T-cell (primary cell): ENCODE measurements at regions not wholly inside any gene's neighbourhood (a gene's known extent, or its start where the extent isn't known, plus 50 kb on each side); places are given as distances from the start of the nearest gene placed in this dataset.

Source experiments
- ATAC-seq, 4 experiments: fragments of 200-7000 bp in 3 of 4; fragments of 150-1000 bp in 1 of 4; cut with Tn5 transposase; replicated peaks in 1 of 4; 1 replicate in 3 of 4; 2 replicates in 1 of 4; pipeline ENCODE4 v1.10.0; 2021; ENCODE audit warnings: moderate library complexity in 3 of 4, mild to moderate bottlenecking in 2 of 4, moderate number of reproducible peaks in 1 of 4
- CTCF ChIA-PET, 2 donors: fragments of 300-600 bp; sonication (Branson Sonifier 250); formaldehyde crosslinking; loops; one replicate each; lab custom pipeline; 2022; ENCODE audit warnings: antibody characterized with exemption in 2 of 2; lab: Charles Lee
- POLR2A ChIA-PET, 2 donors: fragments of 300-600 bp; sonication (Branson Sonifier 250); formaldehyde crosslinking; loops; one replicate each; lab custom pipeline; 2022; ENCODE audit warnings: antibody characterized with exemption in 2 of 2; lab: Charles Lee
- DNase-seq, 35 experiments: peaks; one replicate each; pipeline versions ENCODE4 v3.0.0 to v3.0.0-alpha.2; 2013 to 2023
- H3K27ac ChIP-seq: one replicate; pipeline ENCODE4 v1.5.1; 2013; ENCODE audit warnings: low read length
- H3K27me3 ChIP-seq, 2 experiments: replicated peaks in 1 of 2; 1 replicate in 1 of 2; 2 replicates in 1 of 2; pipeline versions ENCODE4 v1.6.1 to v1.7.0; 2013; ENCODE audit warnings: low read length in 1 of 2, mixed read lengths in 1 of 2; ENCODE audit not compliant: control insufficient read depth in 2 of 2, insufficient read depth in 2 of 2; ENCODE audit errors: extremely low read depth in 1 of 2
- H3K36me3 ChIP-seq, 2 donors: 1 replicate in 1 of 2; 2 replicates in 1 of 2; pipeline versions ENCODE4 v1.6.1 to v1.7.0; 2013; ENCODE audit warnings: low read length in 1 of 2; ENCODE audit not compliant: control insufficient read depth in 2 of 2, insufficient read depth in 1 of 2; ENCODE audit errors: extremely low read depth in 1 of 2
- H3K4me1 ChIP-seq, 2 experiments: 1 replicate in 1 of 2; 2 replicates in 1 of 2; pipeline versions ENCODE4 v1.6.1 to v1.7.0; 2013; ENCODE audit warnings: low read length in 2 of 2, mixed read lengths in 1 of 2; ENCODE audit not compliant: insufficient read depth in 2 of 2, control insufficient read depth in 1 of 2; ENCODE audit errors: extremely low read depth in 1 of 2
- H3K4me3 ChIP-seq, 2 donors: 1 replicate in 1 of 2; 2 replicates in 1 of 2; pipeline versions ENCODE4 v1.5.1 to v1.7.0; 2013; ENCODE audit warnings: mild to moderate bottlenecking in 2 of 2, low read length in 1 of 2, moderate library complexity in 1 of 2; ENCODE audit not compliant: control insufficient read depth in 1 of 2; ENCODE audit errors: extremely low read depth in 1 of 2
- H3K9me3 ChIP-seq: 2 replicates; pipeline ENCODE4 v1.7.0; 2013
- H3K27ac Mint-ChIP-seq, 2 donors: one replicate each; pipeline ENCODE4 v1.8.0; 2020 to 2021; ENCODE audit warnings: mild to moderate bottlenecking in 2 of 2, mixed read lengths in 2 of 2
- H3K27me3 Mint-ChIP-seq, 2 donors: one replicate each; pipeline ENCODE4 v1.8.0; 2021 to 2022; ENCODE audit warnings: mixed read lengths in 2 of 2
- H3K36me3 Mint-ChIP-seq: one replicate; pipeline ENCODE4 v1.8.0; 2021; ENCODE audit warnings: mixed read lengths
- H3K4me1 Mint-ChIP-seq, 3 donors: one replicate each; pipeline ENCODE4 v1.8.0; 2020 to 2022; ENCODE audit warnings: mixed read lengths in 3 of 3, mild to moderate bottlenecking in 1 of 3
- H3K4me3 Mint-ChIP-seq, 3 donors: one replicate each; pipeline ENCODE4 v1.8.0; 2020 to 2022; ENCODE audit warnings: mild to moderate bottlenecking in 3 of 3, mixed read lengths in 3 of 3, moderate library complexity in 3 of 3
- H3K9me3 Mint-ChIP-seq, 3 donors: one replicate each; pipeline ENCODE4 v1.8.0; 2020 to 2022; ENCODE audit warnings: mixed read lengths in 3 of 3
- WGBS: methylation state at CpG from one replicate; pipeline ENCODE4 v1.1.5; 2013; ENCODE audit warnings: missing lambda C conversion rate; ENCODE audit not compliant: insufficient coverage; 5-methylcytosine and 5-hydroxymethylcytosine counted together

- Histone ChIP-seq H3K27ac (no peak overlapping the region), H3K27me3 (peaks cover 0 to 3% of the 10 kb centered on the region in 2 experiments), H3K9me3 (no peaks in the 10 kb centered on the region), H3K36me3 (no peaks in the 10 kb centered on the region), H3K4me3 (no peak overlapping the region), H3K4me1 (no peaks in the 10 kb centered on the region)
- Mint-ChIP-seq H3K4me1 (no peaks in the 10 kb centered on the region), H3K27me3 (peaks cover 0 to 6% of the 10 kb centered on the region in 2 donors), H3K9me3 (peaks cover 0 to 4% (median 0%) of the 10 kb centered on the region in 3 donors), H3K4me3 (no peak overlapping the region), H3K36me3 (peaks cover 4% of the 10 kb centered on the region), H3K27ac (no peak overlapping the region)
- ChIA-PET CTCF (no interaction called here), POLR2A (no interaction called here)
- 85% methylated on average over 12 of the region's 12 CpGs for WGBS
- ATAC-seq (no peak), DNase-seq (no peak)
Observed at GRCh38 chr16:85348065-85348840, 236.0 kb upstream of the CIBAR2 start.

DNA sequence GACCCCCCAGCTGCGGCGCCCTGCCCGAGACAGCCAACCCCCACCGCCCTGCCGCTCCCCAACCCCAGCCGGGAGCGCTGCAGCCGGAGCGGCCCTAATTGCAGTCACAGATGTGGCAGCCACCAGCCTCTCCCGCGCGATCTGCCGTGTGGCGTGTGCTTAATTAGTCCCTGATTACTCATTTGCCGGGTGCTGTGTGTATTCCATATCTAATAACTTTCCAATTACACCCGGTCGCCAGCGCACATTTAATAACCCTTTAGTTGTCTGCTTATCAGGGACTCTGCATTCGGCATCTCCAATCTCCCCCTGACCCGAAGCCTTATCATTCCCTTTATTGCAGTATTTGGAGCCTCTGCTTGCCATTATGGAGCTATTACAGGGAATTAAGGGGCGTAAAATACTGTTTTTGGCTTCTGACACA, 236.7 kb upstream of the CIBAR2 start:
- DNase-seq (no peak), ATAC-seq (no peak)
- ChIA-PET CTCF (no interaction called here), POLR2A (no interaction called here)
- H3K4me1 ChIP-seq = no peaks in the 10 kb centered on the region
- Mint-ChIP-seq H3K9me3 (peaks cover 0 to 5% (median 0%) of the 10 kb centered on the region in 3 donors), H3K27ac (no peak overlapping the region), H3K27me3 (peaks cover 0 to 4% of the 10 kb centered on the region in 2 donors), H3K36me3 (peaks cover 4% of the 10 kb centered on the region), H3K4me3 (no peak overlapping the region), H3K4me1 (no peaks in the 10 kb centered on the region)
- H3K27ac ChIP-seq = no peak overlapping the region
- H3K4me3 ChIP-seq = no peak overlapping the region
- WGBS = 95% methylated on average over 20 of the region's 21 CpGs
- no peaks in the 10 kb centered on the region for H3K9me3 ChIP-seq
- no peaks in the 10 kb centered on the region for H3K36me3 ChIP-seq
- no peaks in the 10 kb centered on the region for H3K27me3 ChIP-seq

- Mint-ChIP-seq H3K27ac (no peak overlapping the region), H3K27me3 (peaks cover 0 to 2% of the 10 kb centered on the region in 2 donors), H3K9me3 (peaks cover 0 to 5% (median 0%) of the 10 kb centered on the region in 3 donors), H3K4me1 (no peaks in the 10 kb centered on the region), H3K4me3 (no peak overlapping the region), H3K36me3 (peaks cover 4% of the 10 kb centered on the region)
- no peak for ATAC-seq
- CTCF ChIA-PET = no interaction called here
- Histone ChIP-seq H3K9me3 (no peaks in the 10 kb centered on the region), H3K27ac (no peak overlapping the region), H3K4me3 (no peak overlapping the region), H3K27me3 (peaks cover 0 to 2% of the 10 kb centered on the region in 2 experiments), H3K36me3 (no peaks in the 10 kb centered on the region), H3K4me1 (no peaks in the 10 kb centered on the region)
- POLR2A ChIA-PET = no interaction called here
- WGBS = 90% methylated on average over 16 of the region's 26 CpGs
- DNase-seq = no peak
Observed at GRCh38 chr16:85349365-85350145, 237.3 kb upstream of the CIBAR2 start.

DNA sequence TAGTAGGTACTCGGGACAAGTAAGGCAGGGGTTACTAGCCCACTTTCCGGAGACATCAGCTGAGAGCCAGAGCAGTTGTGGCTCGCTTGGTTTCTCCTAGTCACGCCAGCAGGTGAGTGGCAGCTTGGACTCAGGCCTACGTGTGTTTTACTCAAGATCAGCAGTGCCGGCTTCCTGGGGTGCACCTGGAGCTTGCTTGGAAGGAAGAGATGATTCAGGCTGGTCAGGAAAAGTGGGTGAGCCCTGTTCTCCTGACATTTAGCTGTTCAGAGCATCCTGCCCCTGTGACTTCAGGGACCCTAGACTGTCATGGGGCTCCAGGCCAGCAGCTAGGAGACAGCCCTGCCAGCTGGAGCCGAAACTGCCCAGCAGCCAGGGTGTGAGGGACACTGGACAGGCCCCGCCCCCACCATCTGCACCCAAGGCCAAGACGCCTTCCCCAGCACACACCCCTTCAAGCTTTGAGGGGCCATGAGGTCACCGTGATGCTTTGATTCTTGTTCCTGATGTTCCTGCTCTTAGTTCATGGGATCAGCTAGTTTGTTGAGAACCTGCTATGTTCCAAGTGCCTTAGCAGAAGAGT, 238.0 kb upstream of the CIBAR2 start:
- Mint-ChIP-seq H3K4me3 (no peak overlapping the region), H3K27ac (no peak overlapping the region), H3K4me1 (no peaks in the 10 kb centered on the region), H3K27me3 (peaks cover 0 to 2% of the 10 kb centered on the region in 2 donors), H3K36me3 (peaks cover 4% of the 10 kb centered on the region), H3K9me3 (peaks cover 0 to 5% (median 0%) of the 10 kb centered on the region in 3 donors)
- H3K27ac ChIP-seq = no peak overlapping the region
- ChIA-PET CTCF (no interaction called here), POLR2A (no interaction called here)
- H3K9me3 ChIP-seq = no peaks in the 10 kb centered on the region
- H3K4me3 ChIP-seq = no peak overlapping the region
- ATAC-seq (no peak), DNase-seq (no peak)
- 73% methylated on average over 10 of the region's 10 CpGs for WGBS
- peaks cover 0 to 6% of the 10 kb centered on the region in 2 experiments for H3K27me3 ChIP-seq
- H3K36me3 ChIP-seq = no peaks in the 10 kb centered on the region
- no peaks in the 10 kb centered on the region for H3K4me1 ChIP-seq

DNA sequence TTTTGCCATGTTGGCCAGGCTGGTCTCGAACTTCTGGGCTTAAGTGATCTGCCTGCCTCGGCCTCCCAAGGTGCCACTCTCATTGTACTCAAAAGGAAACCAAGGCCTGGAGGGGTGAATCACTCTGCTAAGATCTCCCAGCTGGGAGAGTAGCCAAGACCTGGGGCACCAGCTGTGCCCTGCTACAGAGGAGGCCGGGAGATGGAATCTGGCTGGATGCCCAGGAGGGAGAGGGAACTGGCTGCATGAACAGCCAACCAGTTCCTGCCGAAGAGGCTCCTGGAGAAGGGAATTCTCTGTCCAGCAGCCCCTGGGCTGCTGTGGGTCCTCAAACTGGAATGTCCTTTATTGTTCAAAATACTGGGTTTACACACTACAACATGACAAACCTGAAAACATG, 238.7 kb upstream of the CIBAR2 start:
- Histone ChIP-seq H3K4me1 (no peaks in the 10 kb centered on the region), H3K9me3 (no peaks in the 10 kb centered on the region), H3K27me3 (peaks cover 0 to 6% of the 10 kb centered on the region in 2 experiments), H3K27ac (no peak overlapping the region), H3K36me3 (no peaks in the 10 kb centered on the region), H3K4me3 (no peak overlapping the region)
- ATAC-seq (no peak), DNase-seq (no peak)
- no peaks in the 10 kb centered on the region for H3K27me3 Mint-ChIP-seq
- 48% methylated on average over 3 of the region's 4 CpGs for WGBS
- no peak overlapping the region for H3K27ac Mint-ChIP-seq
- H3K4me3 Mint-ChIP-seq = no peak overlapping the region
- no peaks in the 10 kb centered on the region for H3K4me1 Mint-ChIP-seq
- ChIA-PET CTCF (no interaction called here), POLR2A (no interaction called here)
- H3K9me3 Mint-ChIP-seq = peaks cover 0 to 5% (median 0%) of the 10 kb centered on the region in 3 donors
- peaks cover 4% of the 10 kb centered on the region for H3K36me3 Mint-ChIP-seq

DNA sequence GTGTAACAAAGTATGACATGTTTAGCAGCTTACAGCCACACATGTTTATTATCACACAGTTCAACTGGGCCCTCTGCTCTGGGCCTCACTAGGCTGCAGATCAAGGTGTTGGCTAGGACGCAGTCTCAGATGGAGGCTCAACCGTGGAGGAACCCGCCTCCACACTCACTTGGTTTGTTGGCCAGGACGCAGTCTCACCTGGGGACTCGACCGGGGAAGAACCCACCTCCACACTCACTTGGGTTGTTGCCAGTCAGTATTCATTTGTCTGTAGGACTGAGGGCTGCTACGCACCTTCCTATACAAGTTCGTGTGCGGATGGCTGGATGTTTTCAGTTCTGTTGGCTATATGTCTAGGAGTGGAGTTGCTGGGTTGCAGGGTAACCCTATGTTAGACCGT, 240.7 kb upstream of the CIBAR2 start:
- Mint-ChIP-seq H3K27ac (no peak overlapping the region), H3K36me3 (peaks cover 4% of the 10 kb centered on the region), H3K27me3 (peaks cover 0 to under 1% of the 10 kb centered on the region in 2 donors), H3K9me3 (peaks cover 0 to 5% (median 0%) of the 10 kb centered on the region in 3 donors), H3K4me1 (no peaks in the 10 kb centered on the region), H3K4me3 (no peak overlapping the region)
- no peaks in the 10 kb centered on the region for H3K9me3 ChIP-seq
- ChIA-PET POLR2A (no interaction called here), CTCF (no interaction called here)
- no peak for ATAC-seq
- DNase-seq = no peak
- H3K4me3 ChIP-seq = no peak overlapping the region
- no peaks in the 10 kb centered on the region for H3K36me3 ChIP-seq
- WGBS = 79% methylated on average over 2 of the region's 10 CpGs
- no peaks in the 10 kb centered on the region for H3K4me1 ChIP-seq
- H3K27me3 ChIP-seq = peaks cover 0 to 16% of the 10 kb centered on the region in 2 experiments
- no peak overlapping the region for H3K27ac ChIP-seq
